ENCODE measurements at regions not wholly inside any gene's neighbourhood (a gene's known extent, or its start where the extent isn't known, plus 50 kb on each side); places are given as distances from the start of the nearest gene placed in this dataset.
"Not testable (repeated sequence)": the region's sequence is repeated elsewhere in the genome, so short reads cannot be mapped to it uniquely, and the experiment has no call there.

DNA sequence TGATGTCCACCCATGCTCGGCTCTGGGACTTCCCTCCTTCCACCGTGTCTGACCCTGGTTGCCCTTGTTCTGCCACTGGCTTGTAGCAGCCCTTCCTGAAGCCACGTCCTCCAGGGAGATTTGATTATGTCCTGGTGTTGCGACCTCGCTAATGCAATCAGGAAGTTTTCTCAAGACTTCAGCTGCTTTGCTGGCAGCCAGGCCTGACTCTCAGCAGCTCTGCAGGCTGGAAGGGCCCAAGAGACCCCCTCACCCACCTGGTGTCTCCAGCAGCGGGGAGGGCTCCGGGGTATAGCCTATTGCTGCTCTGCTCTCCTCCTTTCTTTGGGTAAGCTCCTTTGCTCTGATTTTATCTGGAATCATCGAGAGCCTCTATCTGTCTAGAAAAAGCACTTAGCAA, 2882.8 kb downstream of the RPIA start:
- DNase-seq, result not testable (repeated sequence)

- DNase-seq, result not testable (repeated sequence)
Measured at GRCh38 chr2:91575701-91576100, 2884.2 kb downstream of the RPIA start.

DNA sequence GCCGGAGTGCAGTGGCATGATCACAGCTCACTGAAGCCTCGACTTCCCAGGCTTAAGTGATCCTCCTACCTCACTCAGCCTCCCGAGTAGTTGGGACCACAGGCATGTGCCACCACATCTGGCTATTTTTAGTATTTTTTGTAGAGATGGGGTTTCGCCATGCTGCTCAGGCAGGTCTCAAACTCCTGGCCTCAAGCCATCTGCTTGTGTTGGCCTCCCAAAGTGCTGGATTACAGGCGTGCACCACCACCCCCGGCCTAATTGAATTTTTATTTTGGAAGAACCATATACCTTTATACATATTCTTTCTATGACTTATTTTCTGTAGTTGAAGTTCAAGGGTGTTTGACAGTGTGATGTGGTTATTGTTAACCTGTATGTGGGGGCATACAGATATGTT, 2885.9 kb downstream of the RPIA start:
- not testable (repeated sequence) for DNase-seq

DNA sequence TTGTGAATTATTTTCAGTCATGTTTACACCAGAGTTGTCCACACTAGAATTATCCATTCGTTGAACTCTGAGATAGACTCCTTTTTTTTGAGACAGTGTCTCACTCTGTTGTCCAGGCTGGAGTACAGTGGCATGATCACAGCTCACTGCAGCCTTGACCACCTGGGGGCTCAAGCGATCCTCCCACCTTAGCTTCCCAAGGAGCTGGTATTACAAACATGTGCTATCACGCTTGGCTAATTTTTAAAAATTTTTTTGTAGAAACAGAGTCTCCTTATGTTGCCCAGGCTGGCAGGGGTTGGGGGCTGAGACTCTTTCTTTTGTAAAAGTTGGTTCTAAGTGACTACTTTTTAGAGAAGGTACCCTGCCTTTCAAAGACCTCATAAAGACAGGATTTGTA, 2887.2 kb downstream of the RPIA start:
- DNase-seq, result not testable (repeated sequence)

DNA sequence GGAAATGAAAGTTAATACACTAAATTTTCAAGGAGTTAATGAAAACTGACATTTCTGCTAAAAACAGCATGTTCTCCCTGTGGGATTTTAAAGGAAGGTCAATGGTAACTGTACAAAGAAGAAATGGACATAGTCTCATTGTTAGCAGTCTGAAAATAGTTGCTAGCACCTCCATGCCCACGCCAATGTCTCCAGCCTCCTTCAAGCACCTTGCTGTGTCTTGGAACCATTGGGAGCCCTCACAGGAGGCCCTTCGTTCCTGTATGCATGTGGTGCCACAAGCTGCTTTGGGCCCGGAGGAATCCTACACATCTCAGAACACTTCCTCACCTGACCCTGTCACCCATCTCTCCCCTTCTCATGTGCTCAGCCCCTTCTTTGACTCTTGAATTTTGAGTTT, 2888.1 kb downstream of the RPIA start:
- not testable (repeated sequence) for DNase-seq

DNA sequence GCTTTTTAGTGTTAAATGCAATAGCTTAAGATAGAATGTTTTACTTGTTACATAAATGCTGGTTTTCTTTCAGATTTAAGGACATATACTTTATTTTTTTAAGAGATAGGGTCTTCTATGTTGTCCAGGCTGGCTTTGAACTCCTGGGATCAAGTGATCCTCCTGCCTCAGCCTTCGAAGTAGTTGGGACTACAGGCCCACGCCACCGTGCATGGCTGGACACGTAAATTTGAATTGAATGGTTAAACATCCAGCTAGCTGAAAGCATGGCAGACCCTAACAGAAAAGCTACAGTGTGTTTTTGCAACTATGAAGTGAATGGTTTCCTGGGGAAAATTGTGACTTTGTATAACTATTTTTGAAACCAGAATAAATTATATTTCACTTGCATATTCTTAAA, 2888.6 kb downstream of the RPIA start:
- DNase-seq, result not testable (repeated sequence)

DNA sequence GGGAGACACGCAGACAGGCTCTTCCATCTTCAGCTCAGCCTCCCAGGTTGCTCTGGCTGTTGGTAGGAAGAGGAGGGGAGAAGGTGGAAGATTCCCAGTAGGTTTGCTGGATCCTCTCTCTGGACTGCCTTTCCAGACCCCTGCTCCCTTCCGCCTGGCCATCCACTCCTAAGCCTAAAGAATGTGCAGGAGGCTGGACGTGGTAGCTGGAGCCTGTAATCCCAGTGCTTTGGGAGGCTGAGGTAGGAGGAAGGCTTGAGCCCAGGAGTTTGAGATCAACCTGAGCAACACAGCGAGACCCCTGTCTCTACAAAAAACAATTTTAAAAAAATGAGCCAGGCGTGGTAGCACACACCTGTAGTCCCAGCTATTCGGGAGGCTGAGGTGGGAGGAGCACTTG, 2895.6 kb downstream of the RPIA start:
- DNase-seq, result not testable (repeated sequence)

DNA sequence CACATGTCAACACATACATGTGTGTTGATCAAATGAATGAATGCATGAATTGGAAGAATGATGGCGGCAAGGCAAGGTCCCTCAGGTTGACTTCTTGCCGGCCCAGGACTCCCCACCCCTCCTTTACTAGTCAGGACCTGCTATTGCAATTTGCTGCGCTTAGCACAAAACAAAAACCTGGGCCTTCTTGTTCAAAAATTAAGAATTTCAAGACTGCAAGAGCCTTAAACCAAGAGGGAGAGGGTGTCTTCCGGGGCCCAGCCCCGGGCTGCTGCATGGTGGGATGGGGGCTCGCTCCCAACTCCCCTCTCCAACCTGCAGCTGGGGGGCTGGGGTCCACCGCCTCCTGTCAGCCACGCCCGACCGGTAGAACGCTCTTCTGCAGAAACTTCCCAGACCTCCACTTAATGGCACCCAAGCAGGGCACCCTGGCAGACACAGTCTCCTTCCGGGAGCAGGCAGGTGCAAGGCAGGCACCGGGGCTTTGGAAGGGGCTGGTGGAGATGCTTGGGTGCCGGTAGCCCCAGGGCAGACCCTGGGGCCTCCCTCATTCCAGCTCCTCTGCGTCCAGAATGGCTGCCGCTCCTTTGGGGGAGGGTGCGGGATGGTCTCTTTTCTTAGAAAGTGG, 2896.5 kb downstream of the RPIA start:
- not testable (repeated sequence) for DNase-seq

DNA sequence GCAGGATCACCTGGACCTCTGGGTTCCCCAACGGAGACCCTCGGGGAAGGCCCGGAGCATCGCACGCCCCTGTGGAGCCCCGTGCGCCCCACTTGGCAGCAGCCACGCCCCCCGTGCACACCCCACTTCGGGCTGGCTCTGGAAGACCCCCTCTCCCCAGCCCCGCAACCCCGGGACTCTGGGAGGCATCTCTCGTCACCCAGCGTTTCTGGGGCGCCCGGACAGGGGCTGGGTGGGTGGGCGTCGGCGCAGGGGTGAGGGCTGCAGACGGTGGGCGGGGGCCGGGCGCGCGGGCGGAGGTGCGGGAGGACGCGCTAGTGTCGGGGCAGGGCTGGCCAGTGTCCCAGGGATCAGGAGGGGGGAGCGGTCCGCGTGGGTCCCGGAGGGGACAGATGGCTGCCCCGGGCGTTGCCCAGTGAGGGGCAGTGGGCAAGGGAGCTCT, 2897.3 kb downstream of the RPIA start:
- DNase-seq, result not testable (repeated sequence)

- DNase-seq, result not testable (repeated sequence)
Measured at GRCh38 chr2:91589454-91590328, 2898.2 kb downstream of the RPIA start.

- DNase-seq, result not testable (repeated sequence)
Measured at GRCh38 chr2:91590381-91590780, 2898.9 kb downstream of the RPIA start.

- DNase-seq, result not testable (repeated sequence)
Measured at GRCh38 chr2:91591066-91591465, 2899.6 kb downstream of the RPIA start.

DNA sequence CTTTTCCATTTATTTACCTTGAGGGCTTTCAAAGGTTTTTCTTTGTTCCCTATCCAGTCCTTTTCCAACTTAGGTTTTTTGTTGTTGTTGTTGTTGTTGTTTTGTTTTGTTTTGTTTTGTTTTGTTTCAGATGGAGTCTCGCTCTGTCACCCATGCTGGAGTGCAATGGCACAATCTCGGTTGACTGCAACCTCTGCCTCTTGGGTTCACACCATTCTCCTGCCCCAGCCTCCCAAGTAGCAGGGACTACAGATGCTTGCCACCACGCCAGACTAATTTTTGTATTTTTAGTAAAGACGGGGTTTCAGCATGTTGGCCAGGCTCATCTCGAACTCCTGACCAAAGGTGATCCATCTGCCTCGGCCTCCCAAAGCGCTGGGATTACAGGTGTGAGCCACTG, 2906.0 kb downstream of the RPIA start:
- DNase-seq, result not testable (repeated sequence)

DNA sequence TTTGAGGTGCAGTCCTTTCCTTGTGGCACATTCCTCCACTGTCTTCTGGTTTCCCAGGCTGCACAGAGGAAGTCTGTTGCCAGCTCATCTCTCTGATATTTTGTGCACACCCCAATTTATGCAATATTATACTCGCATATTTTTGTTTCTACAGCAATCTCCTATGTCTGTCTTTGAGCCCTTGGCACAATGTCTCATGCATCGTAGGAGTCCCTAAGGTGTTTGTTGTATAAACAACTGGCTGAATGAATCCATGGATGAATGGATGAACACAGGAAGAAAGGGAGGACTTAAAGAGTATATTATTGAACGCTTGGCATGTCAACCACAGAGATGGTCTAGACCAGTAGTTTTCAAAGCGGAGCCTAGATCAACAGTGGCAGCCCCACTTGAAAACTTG, 2907.0 kb downstream of the RPIA start:
- DNase-seq, result not testable (repeated sequence)

GRCh38 chr2:91599000-91599399, 2907.5 kb downstream of the RPIA start:
- DNase-seq, result not testable (repeated sequence)

DNA sequence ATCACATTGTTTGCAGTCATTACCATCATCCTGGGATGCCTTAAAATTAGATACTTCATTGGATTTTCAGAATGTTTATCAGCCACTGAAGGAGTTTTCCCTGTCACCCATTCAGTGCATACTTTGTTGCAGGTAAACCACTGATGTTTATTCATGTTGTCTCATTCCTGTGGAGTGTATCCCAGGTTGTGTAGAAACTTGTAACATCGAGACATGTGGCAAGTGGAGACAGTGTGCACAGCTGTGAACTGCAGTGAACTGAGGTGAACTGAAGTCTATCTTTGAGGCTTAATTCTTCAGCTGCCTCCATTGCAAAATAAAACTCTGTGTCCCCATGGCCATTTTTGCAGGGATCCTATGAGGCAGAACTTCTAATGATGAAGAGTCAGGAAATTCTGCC, 2911.4 kb downstream of the RPIA start:
- DNase-seq, result not testable (repeated sequence)

- DNase-seq, result not testable (repeated sequence)
Measured at GRCh38 chr2:91603996-91604395, 2912.5 kb downstream of the RPIA start.

- not testable (repeated sequence) for DNase-seq
Measured at GRCh38 chr2:91604629-91605028, 2913.2 kb downstream of the RPIA start.

DNA sequence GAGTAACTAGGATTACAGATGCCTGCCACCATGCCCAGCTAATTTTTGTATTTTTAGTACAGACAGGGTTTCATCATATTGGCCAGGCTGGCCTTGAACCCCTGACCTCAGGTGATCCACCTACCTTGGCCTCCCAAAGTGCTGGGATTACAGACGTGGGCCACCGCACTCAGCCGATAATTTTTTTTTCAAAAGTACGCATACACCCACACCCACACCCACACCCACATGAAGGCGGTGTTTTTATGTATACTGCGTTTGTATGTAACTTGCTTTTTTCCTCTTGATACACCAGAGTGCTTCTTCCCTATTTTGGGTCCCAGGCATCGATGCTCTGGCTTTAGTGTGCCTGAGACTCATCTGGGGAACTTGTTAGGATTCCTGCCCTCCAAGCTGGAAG, 2932.3 kb downstream of the RPIA start:
- not testable (repeated sequence) for DNase-seq

- DNase-seq, result not testable (repeated sequence)
Measured at GRCh38 chr2:91628471-91628870, 2937.0 kb downstream of the RPIA start.

DNA sequence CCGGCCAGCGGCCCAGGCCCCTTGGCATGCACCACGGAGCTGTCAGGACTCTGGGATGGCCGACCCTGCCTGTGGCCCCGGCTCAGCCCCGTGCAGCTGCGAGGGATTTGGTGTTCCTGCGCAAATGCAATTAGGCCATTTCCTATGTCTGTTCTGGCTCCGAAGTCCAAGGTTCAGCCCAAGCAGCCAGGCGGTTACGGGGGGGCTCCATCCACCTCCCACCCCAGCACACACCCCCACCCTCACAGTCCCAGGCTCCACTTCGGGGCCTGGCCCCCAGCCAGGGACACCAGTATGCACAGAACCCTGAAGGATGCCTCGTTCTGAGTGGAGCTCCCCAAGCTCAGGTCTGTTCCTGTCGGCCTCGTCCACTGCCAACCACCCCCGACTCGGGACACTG, 2965.7 kb downstream of the RPIA start:
- DNase-seq, result not testable (repeated sequence)

DNA sequence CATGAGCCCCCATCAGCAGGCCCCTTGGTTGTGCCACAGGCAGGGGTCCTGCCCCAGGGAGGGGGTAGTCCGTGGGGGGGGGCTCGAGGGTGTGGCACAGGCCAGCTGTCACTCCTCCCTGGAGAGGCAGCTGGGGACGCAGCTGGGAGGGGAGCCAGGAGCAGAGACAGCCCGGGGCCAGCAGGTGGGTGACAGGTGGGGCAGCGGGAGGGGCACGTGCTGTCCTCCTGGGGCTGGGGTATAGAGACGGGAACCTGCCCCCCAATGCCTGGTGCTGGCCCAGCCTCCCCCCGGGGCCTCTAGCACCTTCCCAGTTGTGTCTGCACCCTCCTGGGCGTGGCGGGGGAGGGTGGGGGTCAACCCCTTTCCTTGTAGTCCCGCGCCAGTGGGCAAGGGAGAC, 2966.9 kb downstream of the RPIA start:
- not testable (repeated sequence) for DNase-seq

GRCh38 chr2:91659189-91659916, 2967.9 kb downstream of the RPIA start:
- not testable (repeated sequence) for DNase-seq
